Stimulated activated CD4-positive, alpha-beta T cell treated with anti-CD3 and anti-CD28 coated beads, TNF-alpha, amount 100 ng/mL, for 4 hours (primary cell): ENCODE measurements at regions not wholly inside any gene's neighbourhood (a gene's known extent, or its start where the extent isn't known, plus 50 kb on each side); places are given as distances from the start of the nearest gene placed in this dataset.

Experiments used
- DNase-seq, 3 experiments: peaks; one replicate each; pipeline ENCODE4 v3.0.0-alpha.2; 2020; ENCODE audit warnings: low read depth in 3 of 3

GRCh38 chr13:34750078-34750931, 191.8 kb upstream of the NBEA start:
- DNase-seq = no peak

- DNase-seq = no peak
Observed at GRCh38 chr13:34751044-34751443, 191.0 kb upstream of the NBEA start.

- no peak for DNase-seq
Observed at GRCh38 chr13:34751492-34751891, 190.6 kb upstream of the NBEA start.

- DNase-seq = no peak
Observed at GRCh38 chr13:34752283-34752960, 189.6 kb upstream of the NBEA start.

- no peak for DNase-seq
Observed at GRCh38 chr13:34756136-34756535, 185.9 kb upstream of the NBEA start.

- no peak for DNase-seq
Observed at GRCh38 chr13:34756572-34756971, 185.5 kb upstream of the NBEA start.

GRCh38 chr13:34757441-34757840, 184.6 kb upstream of the NBEA start:
- DNase-seq = no peak

GRCh38 chr13:34758628-34759027, 183.4 kb upstream of the NBEA start:
- DNase-seq = no peak

GRCh38 chr13:34762312-34762711, 179.8 kb upstream of the NBEA start:
- DNase-seq = no peak

GRCh38 chr13:34764246-34764645, 177.8 kb upstream of the NBEA start:
- no peak for DNase-seq

- DNase-seq = no peak
Observed at GRCh38 chr13:34765446-34766180, 176.5 kb upstream of the NBEA start.

GRCh38 chr13:34767778-34768177, 174.3 kb upstream of the NBEA start:
- no peak for DNase-seq

GRCh38 chr13:34772206-34772605, 169.9 kb upstream of the NBEA start:
- no peak for DNase-seq

- no peak for DNase-seq
Observed at GRCh38 chr13:34772881-34773280, 169.2 kb upstream of the NBEA start.

GRCh38 chr13:34776390-34776981, 165.6 kb upstream of the NBEA start:
- DNase-seq = no peak

GRCh38 chr13:34777089-34777913, 164.8 kb upstream of the NBEA start:
- DNase-seq = no peak

GRCh38 chr13:34777914-34778303, 164.2 kb upstream of the NBEA start:
- no peak for DNase-seq

- DNase-seq = no peak
Observed at GRCh38 chr13:34779171-34779570, 162.9 kb upstream of the NBEA start.

- DNase-seq = no peak
Observed at GRCh38 chr13:34793301-34793700, 148.8 kb upstream of the NBEA start.

- DNase-seq = no peak
Observed at GRCh38 chr13:34803756-34804155, 138.3 kb upstream of the NBEA start.

- DNase-seq = no peak
Observed at GRCh38 chr13:34805347-34805746, 136.7 kb upstream of the NBEA start.
